ENCODE measurements at regions not wholly inside any gene's neighbourhood (a gene's known extent, or its start where the extent isn't known, plus 50 kb on each side); places are given as distances from the start of the nearest gene placed in this dataset.

GRCh38 chr1:116302281-116302680 lies 70.8 kb upstream of the ATP1A1 start (continued):
- TF ChIP-seq USF2 (IDR thresholded peaks at IDR 0.05): no peak
- no peak for TF ChIP-seq CEBPB (IDR thresholded peaks at IDR 0.05)

GRCh38 chr1:116306102-116306501 lies 66.9 kb upstream of the ATP1A1 start:
- Histone ChIP-seq H3K4me2 (no peak overlapping the region), H3K4me1 (no peaks in the 10 kb centered on the region), H3K27ac (no peak overlapping the region), H3K4me3 (no peak overlapping the region), H3K9me3 (no peaks in the 10 kb centered on the region)
- ChIA-PET POLR2A (no interaction called here), CTCF (no interaction called here)
- ATAC-seq (no peak), DNase-seq (ENCODE audit: low read depth in 1 of 2, low spot score in 1 of 2) (no peak), FAIRE-seq (no peak)
- TF ChIP-seq SMC3 (IDR thresholded peaks at IDR 0.05): no peak
- TF ChIP-seq MAFK (IDR thresholded peaks at IDR 0.05; ENCODE audit: partially characterized antibody): peak; percentile 39
- 5% methylated on average over 2 of the region's 2 CpGs for WGBS (ENCODE audit: missing lambda C conversion rate)

GRCh38 chr1:116306840-116307442 lies 66.1 kb upstream of the ATP1A1 start:
- POLR2A ChIA-PET: no interaction called here
- TF ChIP-seq CBX8 (IDR thresholded peaks at IDR 0.05) (no peak), RFX5 (IDR thresholded peaks at IDR 0.05) (no peak), CHD2 (IDR thresholded peaks at IDR 0.05; ENCODE audit: low read length, partially characterized antibody) (no peak), JUNB (IDR thresholded peaks at IDR 0.05) (no peak), CEBPB (IDR thresholded peaks at IDR 0.05) (no peak), ELK1 (IDR thresholded peaks at IDR 0.05; ENCODE audit: low read depth, low read length) (no peak), MYC (IDR thresholded peaks at IDR 0.05; ENCODE audit: borderline replicate concordance, low read length) (no peak), EHMT2 (IDR thresholded peaks at IDR 0.05; ENCODE audit: low read depth) (no peak), TP53 (CRISPR knock-in tag; IDR thresholded peaks at IDR 0.05) (no peak), E2F6 (IDR thresholded peaks at IDR 0.05; ENCODE audit: borderline replicate concordance, low read depth) (no peak), CHD4 (IDR thresholded peaks at IDR 0.05; ENCODE audit: borderline replicate concordance) (no peak), NR3C1 (IDR thresholded peaks at IDR 0.05) (no peak), TFCP2L1 (CRISPR knock-in tag; IDR thresholded peaks at IDR 0.05) (no peak), SMC3 (IDR thresholded peaks at IDR 0.05) (no peak)
- CTCF ChIA-PET: no interaction called here
- no peak overlapping the region for H3K4me2 ChIP-seq
- H3K9me3 ChIP-seq: no peaks in the 10 kb centered on the region
- FAIRE-seq (no peak), ATAC-seq (no peak), DNase-seq (ENCODE audit: low read depth in 1 of 2, low spot score in 1 of 2) (no peak)
- H3K4me3 ChIP-seq: no peak overlapping the region
- no peak overlapping the region for H3K27ac ChIP-seq
- H3K4me1 ChIP-seq: no peaks in the 10 kb centered on the region
- WGBS (ENCODE audit: missing lambda C conversion rate): 22% methylated on average over 5 of the region's 5 CpGs

GRCh38 chr1:116308276-116308675 lies 64.8 kb upstream of the ATP1A1 start:
- POLR2A ChIA-PET: no interaction called here
- TF ChIP-seq SREBF2 (IDR thresholded peaks at IDR 0.05) (no peak), BCL3 (IDR thresholded peaks at IDR 0.05) (no peak), CBX2 (IDR thresholded peaks at IDR 0.05; ENCODE audit: borderline replicate concordance, low read depth) (no peak), TP53 (CRISPR knock-in tag; IDR thresholded peaks at IDR 0.05) (no peak), ELK1 (IDR thresholded peaks at IDR 0.05; ENCODE audit: low read depth, low read length) (no peak), FOXS1 (CRISPR knock-in tag; IDR thresholded peaks at IDR 0.05) (no peak), TFCP2L1 (CRISPR knock-in tag; IDR thresholded peaks at IDR 0.05) (no peak), USF2 (IDR thresholded peaks at IDR 0.05) (no peak), NFE2L2 (conservative IDR thresholded peaks at IDR 0.05; ENCODE audit: low read length) (no peak), ZSCAN20 (CRISPR knock-in tag; IDR thresholded peaks at IDR 0.05) (no peak), HOXB5 (CRISPR knock-in tag; IDR thresholded peaks at IDR 0.05) (no peak), KDM1A (IDR thresholded peaks at IDR 0.05; ENCODE audit: low read depth) (no peak), HDAC2 (IDR thresholded peaks at IDR 0.05) (no peak), ZC3H11A (IDR thresholded peaks at IDR 0.05) (no peak), MAZ (IDR thresholded peaks at IDR 0.05; ENCODE audit: borderline replicate concordance, low read depth, low read length) (no peak), MYC (IDR thresholded peaks at IDR 0.05; ENCODE audit: borderline replicate concordance, low read length) (no peak), SMC3 (IDR thresholded peaks at IDR 0.05) (no peak)
- no peak for FAIRE-seq

More at GRCh38 chr1:116308276-116308675, 64.8 kb upstream of the ATP1A1 start:
- H3K9me3 ChIP-seq: no peaks in the 10 kb centered on the region
- ATAC-seq: no peak
- CTCF ChIA-PET: no interaction called here
- DNase-seq (ENCODE audit: low read depth in 1 of 2, low spot score in 1 of 2): no peak
- H3K4me2 ChIP-seq: no peak overlapping the region
- H3K27ac ChIP-seq: no peak overlapping the region
- H3K4me1 ChIP-seq: no peaks in the 10 kb centered on the region
- no peak overlapping the region for H3K4me3 ChIP-seq
